Glutamatergic neuron (in vitro differentiated cells): ENCODE measurements at regions not wholly inside any gene's neighbourhood (a gene's known extent, or its start where the extent isn't known, plus 50 kb on each side); places are given as distances from the start of the nearest gene placed in this dataset.

Experiments
- DNase-seq: peaks from one replicate; pipeline ENCODE4 v3.0.0; 2022
- H3K27ac Mint-ChIP-seq: one replicate; pipeline ENCODE4 v1.8.0; 2020; ENCODE audit warnings: mild to moderate bottlenecking, mixed read lengths, inconsistent platforms; ENCODE audit not compliant: unreplicated experiment
- H3K27me3 Mint-ChIP-seq: one replicate; pipeline ENCODE4 v1.8.0; 2020; ENCODE audit warnings: mild to moderate bottlenecking, moderate library complexity, mixed read lengths, inconsistent platforms; ENCODE audit not compliant: unreplicated experiment
- H3K36me3 Mint-ChIP-seq: one replicate; pipeline ENCODE4 v1.8.0; 2020; ENCODE audit warnings: mild to moderate bottlenecking, mixed read lengths, inconsistent platforms; ENCODE audit not compliant: unreplicated experiment
- H3K4me1 Mint-ChIP-seq: one replicate; pipeline ENCODE4 v1.8.0; 2020; ENCODE audit warnings: mild to moderate bottlenecking, low read depth, mixed read lengths, inconsistent platforms; ENCODE audit not compliant: unreplicated experiment
- H3K4me3 Mint-ChIP-seq: one replicate; pipeline ENCODE4 v1.8.0; 2020; ENCODE audit warnings: mild to moderate bottlenecking, mixed read lengths, inconsistent platforms; ENCODE audit not compliant: unreplicated experiment
- H3K9me3 Mint-ChIP-seq: one replicate; pipeline ENCODE4 v1.8.0; 2020; ENCODE audit warnings: mild to moderate bottlenecking, moderate library complexity, mixed read lengths, inconsistent platforms; ENCODE audit not compliant: unreplicated experiment
- CTCF ChIP-seq: fragments of 200-600 bp; sonication (generic); IDR thresholded peaks from one replicate; pipeline ENCODE4 v1.5.0; 2021; ENCODE audit not compliant: partially characterized antibody, unreplicated experiment

GRCh38 chrX:88439935-88440334, 307.1 kb upstream of the CPXCR1 start:
- H3K27ac Mint-ChIP-seq, result no peak overlapping the region
- no peak overlapping the region for H3K4me3 Mint-ChIP-seq
- H3K27me3 Mint-ChIP-seq, result no peaks in the 10 kb centered on the region
- TF ChIP-seq CTCF, result no peak
- no peaks in the 10 kb centered on the region for H3K36me3 Mint-ChIP-seq
- H3K4me1 Mint-ChIP-seq, result no peaks in the 10 kb centered on the region
- no peak for DNase-seq
- no peaks in the 10 kb centered on the region for H3K9me3 Mint-ChIP-seq
